NCI-H146 treated with DMSO at 0.1 percent for 48 hours (cell line): ENCODE measurements at regions not wholly inside any gene's neighbourhood (a gene's known extent, or its start where the extent isn't known, plus 50 kb on each side); places are given as distances from the start of the nearest gene placed in this dataset.
A peak's percentile ranks its signal among the peaks of the same experiment; 100 is the strongest.
"Not testable (repeated sequence)": the region's sequence is repeated elsewhere in the genome, so short reads cannot be mapped to it uniquely, and the experiment has no call there.

Experiments used
- DNase-seq: peaks from one replicate; lab custom pipeline; 2025; ENCODE audit not compliant: unreplicated experiment; lab: John Stamatoyannopoulos, UW

DNA sequence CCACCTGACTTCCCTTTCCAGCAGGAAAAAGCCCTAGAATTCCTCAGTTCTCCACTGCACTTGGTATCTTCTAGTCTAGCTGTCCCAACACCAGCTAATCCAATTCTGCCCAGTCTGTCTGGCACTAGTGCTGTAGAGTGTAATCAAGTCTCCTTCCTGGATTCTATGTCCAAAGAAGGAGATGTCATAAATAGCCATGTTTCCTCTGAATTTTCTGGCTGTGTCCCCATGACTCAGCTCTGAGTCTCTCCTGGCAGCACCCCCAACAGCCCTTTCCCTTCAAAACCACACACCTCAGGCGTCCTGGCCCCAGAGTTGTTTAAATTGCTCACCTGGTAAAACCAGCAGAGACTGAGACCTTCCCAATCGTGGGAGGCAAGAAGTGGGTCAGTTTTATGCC, 197.2 kb downstream of the GRXCR1 start:
- DNase-seq = no peak

DNA sequence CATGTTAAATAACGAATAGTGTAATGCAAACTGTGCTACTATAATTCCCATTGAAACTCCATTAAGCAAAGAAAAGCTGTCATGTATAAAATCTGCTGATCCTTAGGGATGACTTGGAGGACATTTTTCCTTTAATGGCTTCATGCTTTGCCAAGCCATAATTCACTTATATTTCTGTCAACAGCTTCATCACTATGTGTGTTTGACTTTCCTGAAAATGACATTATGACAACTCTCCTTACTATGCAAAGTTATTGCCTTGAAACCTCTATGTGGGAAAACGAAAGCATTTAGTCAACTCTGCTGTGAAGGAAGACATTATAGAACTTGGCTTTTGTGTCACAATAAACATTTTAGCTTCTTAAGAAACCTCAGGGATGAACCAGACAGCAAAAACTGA, 210.5 kb downstream of the GRXCR1 start:
- no peak for DNase-seq

DNA sequence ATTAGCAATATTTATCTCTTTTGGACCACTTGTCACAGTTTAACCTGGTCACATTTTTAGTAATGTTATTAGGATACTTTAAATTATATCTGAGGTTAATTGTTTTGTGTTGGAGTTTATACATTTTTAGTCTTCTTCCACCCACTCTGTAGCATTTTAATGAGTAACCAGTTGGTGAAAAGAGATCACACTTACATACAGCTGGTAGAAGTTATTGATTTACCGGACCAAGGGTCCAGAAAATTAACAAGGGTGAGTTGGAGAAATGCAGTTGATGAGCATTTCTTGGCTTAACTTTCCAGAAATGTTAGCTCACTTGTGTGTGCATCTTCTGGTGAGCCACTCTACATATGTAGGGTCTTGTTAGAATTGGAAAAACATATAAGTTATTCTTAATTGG, 219.6 kb downstream of the GRXCR1 start:
- no peak for DNase-seq

DNA sequence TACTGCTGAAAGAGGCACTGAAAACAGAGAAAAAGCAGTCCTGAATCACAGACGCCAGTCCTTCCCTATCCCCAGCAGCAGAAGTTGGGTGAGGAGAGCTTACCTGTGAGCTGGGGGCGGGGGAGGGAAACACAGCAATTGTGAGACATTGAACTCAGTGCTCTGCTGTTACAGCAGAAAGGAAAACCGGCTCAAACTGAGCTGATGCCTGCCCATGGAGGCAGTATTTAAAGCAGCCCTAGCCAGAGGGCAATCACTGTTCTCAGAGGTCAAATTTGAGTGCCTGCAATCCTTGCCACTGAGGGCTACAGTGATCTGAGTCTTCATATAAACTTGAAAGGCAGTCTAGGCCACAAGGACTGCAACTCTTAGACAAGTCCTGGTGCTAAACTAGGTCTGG, 220.7 kb downstream of the GRXCR1 start:
- DNase-seq = no peak

DNA sequence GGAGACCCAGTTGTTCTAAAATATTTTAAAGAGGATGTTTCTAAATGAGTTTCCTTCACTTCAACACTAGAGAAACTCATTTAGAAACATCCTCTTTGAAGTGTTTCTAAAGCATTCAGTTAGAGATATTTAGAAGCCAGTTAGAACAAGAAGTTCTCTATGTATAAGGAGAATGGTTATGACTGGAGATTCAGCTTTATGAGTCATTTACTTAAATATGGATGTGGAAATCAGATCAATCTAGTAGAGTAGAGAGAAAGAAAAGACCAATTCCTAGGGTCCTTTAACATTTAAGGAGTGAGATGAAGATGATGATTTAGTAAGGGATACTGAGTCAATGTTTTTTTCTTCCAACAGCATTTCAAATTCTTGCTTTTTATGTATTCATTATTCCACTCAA, 234.1 kb downstream of the GRXCR1 start:
- DNase-seq = no peak

DNA sequence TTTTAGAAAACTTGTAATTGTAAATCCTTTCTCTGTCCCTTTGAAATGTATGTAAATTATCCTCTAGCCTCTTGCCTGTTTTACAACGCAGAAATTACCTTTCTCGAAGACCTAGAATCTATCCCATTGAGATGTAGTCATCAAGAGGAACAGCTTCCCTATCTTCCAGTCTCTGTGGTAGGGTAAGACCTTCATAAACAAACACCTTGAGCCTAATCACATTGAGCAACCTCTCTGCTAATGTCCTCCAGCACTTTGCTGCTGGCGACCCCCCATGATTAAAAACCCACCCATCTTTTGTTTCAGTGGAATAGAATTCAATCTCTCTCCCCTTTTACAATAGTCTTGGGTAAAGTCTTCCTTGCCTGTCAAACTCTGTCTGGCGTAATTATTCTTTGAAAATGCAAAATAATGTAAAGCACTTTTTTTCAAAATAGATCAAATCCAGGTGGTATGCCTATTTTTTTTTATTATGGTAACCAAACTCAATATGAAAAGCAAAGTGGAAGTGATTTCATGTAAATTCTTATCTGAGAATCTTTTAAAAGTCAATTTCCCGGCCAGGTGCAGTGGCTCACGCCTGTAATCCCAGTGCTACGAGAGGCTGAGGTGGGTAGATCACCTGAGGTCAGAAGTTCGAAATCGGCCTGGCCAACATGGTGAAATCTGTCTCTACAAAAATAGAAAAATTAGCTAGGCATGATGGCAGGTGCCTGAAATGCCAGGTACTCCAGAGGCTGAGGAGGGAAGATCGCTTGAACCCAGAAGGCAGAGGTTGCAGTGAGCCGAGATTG, 237.9 kb downstream of the GRXCR1 start:
- DNase-seq = no peak

DNA sequence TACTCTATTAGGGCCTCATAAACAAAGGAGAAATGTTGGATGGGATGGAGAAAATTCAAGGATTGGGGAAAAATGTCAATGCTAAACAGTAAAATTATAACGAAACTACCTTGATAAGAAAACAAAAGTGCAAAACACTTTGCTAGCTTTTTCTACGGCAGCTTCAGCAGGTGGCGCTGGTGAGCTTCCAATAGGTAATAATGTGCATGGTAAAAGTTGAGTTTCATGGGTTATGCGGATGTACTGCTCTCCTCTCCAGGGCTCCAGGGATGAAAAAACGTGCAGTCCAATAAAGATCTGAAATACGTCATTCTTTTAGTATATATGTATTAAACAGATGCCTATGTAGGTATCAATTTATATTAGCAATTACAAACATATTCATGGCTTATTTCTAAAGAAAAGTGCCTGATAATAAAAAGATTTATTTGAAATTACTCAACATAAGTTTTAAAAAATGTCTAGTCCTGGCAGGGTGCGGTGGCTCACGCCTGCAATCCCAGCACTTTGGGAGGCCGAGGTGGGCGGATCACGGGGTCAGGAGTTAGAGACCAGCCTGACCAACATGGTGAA, 239.6 kb downstream of the GRXCR1 start:
- peak; percentile 22 for DNase-seq

DNA sequence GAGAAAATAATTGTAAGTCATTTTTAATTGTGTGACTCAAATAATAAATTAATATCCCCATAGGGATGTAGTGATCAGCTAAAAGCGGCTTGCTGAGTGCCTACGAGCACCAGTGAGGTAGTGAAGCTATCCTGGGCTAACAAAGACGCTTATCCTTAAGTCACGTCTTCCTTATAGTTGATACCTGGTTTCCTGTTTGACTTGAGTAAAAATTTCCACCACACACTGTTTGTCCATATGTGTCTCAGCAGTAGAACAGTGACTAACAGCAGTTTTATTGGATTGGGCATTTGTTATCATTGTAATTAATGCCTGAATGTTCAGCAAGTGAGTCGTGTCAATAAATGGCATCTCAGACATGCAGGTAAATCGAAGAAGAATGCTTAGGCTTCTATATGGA, 241.1 kb downstream of the GRXCR1 start:
- no peak for DNase-seq

DNA sequence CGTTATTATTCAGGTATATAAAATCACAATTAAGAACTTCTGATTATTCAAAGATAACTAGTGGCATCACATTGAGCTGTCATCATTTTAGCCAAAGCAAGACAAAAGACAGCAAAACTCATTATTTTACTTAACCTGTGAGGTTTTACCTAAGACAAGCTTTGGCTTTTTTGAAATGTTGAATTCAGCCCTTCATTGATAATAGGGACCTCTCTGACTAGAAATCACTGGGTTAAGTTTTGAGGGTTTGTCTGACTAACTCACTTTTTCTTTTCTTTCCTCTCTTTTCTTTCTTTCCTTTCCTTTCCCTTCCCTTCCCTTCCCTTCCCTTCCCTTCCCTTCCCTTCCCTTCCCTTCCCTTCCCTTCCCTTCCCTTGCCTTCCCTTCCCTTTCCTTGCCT, 244.2 kb downstream of the GRXCR1 start:
- DNase-seq = no peak

DNA sequence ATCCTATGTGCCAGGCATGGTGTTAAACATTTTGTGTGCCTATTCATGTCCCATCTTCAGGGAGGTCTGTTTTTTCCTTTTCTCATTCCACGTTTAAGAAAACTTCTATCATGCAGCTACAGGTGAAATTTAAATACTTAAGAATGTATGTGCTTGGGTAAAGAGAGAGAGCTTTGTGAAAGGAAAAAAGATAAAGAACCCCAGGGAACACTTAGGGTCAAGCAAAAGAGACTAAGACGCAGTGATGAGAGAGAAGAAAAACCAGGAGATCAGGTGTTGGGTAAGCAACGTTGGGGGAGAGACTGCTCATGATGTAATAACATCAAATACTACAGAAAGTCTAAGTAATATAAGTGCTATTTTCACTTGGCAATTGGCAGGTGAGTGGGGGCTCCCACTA, 253.7 kb downstream of the GRXCR1 start:
- no peak for DNase-seq

DNA sequence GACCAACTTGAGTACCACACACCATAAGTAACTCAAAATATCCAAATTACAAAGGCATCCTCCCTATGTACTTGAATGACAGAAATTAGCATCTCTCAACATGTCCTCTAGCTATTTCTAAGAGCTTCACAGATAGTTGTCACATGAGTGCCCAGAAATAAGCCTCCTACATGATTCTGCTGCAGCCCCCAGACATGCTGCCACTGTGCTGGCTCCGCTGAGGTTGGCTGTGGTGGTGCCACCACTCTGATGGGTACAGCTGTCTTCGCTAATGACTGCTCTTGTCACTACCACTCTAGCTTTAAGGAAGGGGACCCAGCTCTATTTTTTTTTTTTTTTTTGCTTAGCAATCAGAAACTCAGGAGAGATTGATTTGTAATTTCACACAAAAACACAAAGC, 256.0 kb downstream of the GRXCR1 start:
- no peak for DNase-seq

DNA sequence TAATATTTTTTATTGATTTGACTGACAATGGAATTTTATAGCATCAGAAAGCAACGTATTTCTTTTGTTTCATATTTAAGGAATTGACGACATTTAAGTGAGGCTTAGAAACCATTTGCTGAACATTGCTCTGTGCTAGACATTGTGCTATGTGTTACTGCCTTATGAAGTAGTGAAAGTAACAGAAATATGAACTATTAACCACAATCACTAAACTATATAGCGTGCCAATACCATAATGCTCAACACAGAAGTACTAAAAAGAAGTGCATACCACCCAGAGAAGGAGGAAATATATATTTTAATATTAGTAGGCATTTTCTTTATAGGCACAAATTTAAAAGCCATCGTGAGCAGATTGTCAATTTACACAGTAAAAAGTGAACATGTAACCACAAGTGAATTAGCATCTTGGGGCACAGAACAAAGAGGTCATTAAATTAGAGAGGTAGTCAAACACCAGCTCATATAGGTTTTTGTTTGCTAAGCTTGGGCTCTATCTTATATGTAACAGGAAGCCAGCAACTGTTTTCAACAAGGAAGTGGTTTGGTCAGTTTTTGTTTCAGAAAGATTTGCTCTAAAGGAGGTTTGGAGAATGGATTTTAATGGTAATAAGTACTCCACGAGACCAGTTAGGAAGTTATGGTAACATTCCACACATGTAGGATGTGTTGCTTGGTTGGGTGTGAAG, 270.7 kb downstream of the GRXCR1 start:
- DNase-seq = no peak

DNA sequence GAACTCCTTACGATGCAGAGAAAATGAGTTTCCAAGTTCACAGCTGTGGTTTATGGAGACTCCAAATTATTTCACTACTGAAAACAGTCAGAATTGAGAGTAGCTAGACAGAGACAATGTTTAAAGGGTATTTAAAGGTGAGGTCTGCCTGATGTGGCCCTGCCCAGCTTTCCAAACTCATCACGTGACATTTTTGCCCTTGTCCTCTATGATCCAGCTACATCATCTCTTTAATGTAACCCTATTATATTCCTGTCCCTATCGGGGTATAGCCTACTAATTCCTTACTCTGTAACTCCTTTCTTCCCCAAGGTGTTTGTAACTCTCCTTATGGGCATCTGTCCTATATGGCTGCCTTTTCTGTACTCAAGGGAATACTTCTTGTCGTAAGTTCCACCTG, 297.2 kb downstream of the GRXCR1 start:
- no peak for DNase-seq

DNA sequence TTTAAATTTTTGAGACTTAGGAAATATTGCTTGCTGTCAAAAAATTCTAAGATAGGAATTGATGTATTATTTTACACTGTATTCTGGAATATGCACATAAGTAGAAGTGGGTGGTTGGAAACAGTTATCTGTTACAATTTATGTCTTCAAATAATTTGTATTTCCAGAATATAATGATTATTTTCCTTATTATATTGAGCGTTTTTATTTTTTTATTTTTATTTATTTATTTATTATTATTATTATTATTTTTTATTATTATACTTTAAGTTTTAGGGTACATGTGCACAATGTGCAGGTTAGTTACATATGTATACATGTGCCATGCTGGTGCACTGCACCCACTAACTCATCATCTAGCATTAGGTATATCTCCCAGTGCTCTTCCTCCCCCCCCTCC, 320.1 kb downstream of the GRXCR1 start:
- DNase-seq = not testable (repeated sequence)

DNA sequence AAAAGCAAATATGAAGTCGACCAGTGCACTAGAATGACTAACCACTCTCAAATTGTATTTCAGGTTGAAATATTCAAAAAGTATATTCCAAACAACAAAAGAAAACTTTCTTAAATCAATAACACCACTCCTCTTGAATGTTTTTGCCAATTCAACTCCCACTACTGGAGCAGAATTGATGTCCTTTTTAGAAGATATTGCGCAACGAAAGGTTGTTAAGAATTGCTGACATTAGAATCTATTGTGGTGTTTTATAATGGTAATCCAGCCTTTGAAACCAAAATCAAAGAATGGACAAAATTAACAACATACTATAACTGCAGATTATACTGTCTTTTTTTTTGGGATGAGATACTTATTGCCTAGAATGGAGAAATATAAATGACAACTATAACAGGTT, 331.3 kb downstream of the GRXCR1 start:
- DNase-seq = no peak

DNA sequence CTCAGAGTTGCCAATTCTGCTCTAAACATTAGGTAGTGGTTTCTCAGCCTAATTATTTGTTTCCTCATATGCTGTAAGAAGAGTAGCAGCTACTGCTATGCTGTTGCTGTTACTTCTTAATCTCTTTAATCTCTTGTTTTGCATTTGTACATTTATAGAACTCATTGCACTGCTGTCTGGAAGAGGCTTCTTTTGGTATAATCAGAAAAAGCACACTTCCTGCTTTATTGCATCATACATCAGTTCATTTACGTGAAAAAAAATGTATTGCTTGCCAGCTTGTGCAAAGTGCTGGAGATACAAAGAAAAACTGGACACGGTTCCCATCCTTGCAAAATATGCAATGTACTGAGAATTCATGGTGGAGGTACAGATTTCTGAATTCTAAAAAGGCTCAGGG, 332.0 kb downstream of the GRXCR1 start:
- no peak for DNase-seq

DNA sequence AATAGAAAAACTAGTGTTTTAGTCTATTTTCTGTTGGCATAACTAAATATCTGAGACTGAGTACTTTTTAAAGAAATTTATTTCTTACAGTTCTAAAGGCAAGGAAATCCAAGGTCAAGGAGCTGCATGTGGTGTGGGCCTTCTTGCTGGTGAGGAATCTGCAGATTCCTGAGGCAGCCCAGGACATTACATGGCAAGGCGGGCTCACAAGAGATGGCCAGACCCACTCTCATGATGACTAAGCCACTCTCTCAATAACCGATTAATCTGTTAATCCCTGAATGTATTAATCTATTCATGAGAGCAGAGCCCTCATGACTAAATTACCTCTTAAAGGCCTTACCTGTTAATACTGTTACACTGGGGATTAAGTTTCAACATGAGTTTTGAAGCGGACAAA, 340.8 kb downstream of the GRXCR1 start:
- no peak for DNase-seq

DNA sequence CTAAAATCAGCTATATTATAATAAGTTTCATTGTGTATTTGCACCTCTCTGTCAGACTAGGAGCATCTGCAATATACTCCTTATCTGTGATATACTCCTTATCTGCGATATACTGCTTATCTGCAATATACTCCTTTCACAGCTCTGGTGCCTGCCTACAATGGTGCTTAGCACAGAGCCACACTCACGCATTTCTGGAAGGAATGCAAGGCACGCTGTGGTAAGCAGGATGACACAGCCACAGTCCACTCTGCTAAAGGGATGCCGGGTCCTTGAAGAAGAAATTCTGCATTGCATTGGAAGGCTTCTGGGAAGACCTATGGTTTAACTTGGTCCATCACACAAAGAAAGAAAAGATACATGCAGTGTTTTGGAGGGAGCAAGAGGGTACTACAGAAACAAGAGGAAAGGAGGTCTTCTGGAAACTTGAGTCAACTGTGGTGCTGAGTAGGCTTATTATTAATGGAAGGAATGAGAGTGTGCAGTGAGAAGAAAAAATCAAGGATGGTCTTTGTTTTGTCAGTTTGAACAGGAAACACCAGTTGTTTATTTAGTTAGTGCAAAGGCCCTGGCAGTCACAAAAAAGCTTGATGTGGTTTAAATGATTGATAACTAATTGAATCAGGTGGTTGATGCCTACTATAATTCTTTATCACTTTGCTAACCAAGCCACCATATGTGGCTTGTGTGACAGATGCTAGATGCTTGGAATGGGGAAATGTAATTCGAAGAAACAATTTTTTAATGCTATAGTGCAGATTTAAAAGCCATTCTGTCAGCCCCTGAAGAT, 342.3 kb downstream of the GRXCR1 start:
- no peak for DNase-seq

DNA sequence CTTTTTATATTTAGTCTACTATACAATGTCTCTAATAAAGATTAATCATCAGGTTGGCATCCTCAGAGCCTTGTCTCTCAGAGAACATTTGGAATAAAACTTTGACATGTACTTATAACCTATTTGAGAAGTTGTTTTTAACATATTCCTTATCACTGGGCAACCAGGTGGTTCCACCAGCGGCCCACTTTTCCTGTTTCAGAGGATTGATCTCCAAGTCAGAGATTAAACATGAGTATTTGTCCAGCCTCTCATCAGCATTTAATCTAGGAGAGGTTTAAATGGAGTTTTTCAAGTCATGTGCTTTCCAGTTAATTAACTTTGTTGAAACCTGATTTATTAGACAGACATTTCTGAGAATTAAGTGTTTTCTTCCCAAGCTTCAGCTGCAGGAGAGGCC, 345.5 kb downstream of the GRXCR1 start:
- no peak for DNase-seq

DNA sequence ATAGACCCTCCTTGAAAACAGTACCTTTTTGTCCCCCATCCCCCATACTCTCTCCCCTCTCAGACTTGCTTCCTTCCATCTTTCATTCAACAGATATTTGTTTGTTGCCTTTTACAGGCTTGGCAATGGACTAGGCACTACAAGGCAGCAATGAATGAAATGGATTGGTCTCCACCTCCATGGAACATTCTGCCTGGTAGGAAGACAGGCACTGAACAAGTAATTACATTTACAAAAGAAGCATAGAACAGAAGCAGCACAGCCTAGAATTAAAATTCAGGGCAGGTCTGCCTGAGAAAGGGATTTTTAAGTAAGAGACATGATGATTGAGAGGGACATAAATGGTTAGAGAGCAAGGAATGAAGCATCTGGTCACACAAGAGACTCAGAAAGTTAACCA, 346.1 kb downstream of the GRXCR1 start:
- DNase-seq = no peak

DNA sequence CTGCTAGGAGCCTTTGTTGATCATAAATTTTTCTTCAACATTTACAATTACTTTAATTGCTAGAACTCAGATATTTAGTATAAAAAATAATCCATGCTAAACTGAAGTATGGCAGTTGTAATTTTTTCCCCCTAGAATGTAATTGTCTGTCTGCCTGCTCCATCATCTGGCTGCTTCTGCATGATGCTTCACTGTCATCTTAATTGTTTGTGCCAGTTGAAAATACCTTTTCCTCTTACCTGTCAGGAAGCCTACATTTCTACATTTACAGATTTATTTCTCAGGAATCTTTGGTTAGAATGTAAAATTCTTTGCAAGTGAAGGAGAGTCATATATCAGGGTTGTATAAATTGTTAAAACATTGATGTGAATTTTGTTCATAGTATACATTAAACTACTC, 348.6 kb downstream of the GRXCR1 start:
- no peak for DNase-seq

DNA sequence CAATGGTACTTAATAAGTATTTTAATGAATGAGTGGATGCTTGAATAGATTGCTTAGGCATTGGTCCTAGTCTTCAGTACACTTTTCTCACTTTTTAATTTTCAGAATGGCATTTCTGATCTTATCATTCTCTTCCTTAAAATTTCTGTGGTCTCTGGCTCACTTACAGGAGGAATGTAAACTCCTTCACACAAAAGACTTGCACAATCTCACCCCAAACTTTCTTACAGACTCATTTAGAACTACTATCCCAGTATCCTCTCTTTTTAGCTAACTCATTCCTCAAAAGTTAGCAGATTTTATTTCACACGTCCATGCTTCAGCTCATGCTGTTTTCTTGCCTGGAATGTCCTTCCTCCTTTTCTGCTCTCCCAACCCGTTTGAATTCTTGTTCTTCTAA, 350.1 kb downstream of the GRXCR1 start:
- DNase-seq = no peak
